Type B pancreatic cell (in vitro differentiated cells): ENCODE measurements at regions not wholly inside any gene's neighbourhood (a gene's known extent, or its start where the extent isn't known, plus 50 kb on each side); places are given as distances from the start of the nearest gene placed in this dataset.

Experiments
- DNase-seq: peaks from one replicate; pipeline ENCODE4 v3.0.0; 2021; ENCODE audit warnings: mixed read lengths; ENCODE audit not compliant: unreplicated experiment; ENCODE audit errors: extremely low spot score
- H3K27ac Mint-ChIP-seq: 2 replicates; pipeline ENCODE4 v1.8.0; 2021; ENCODE audit warnings: mild to moderate bottlenecking, mixed read lengths
- H3K27me3 Mint-ChIP-seq: 2 replicates; pipeline ENCODE4 v1.8.0; 2021; ENCODE audit warnings: mixed read lengths
- H3K36me3 Mint-ChIP-seq: 2 replicates; pipeline ENCODE4 v1.8.0; 2021; ENCODE audit warnings: mixed read lengths
- H3K4me1 Mint-ChIP-seq: one replicate; pipeline ENCODE4 v1.8.0; 2021; ENCODE audit warnings: mixed read lengths; ENCODE audit not compliant: unreplicated experiment
- H3K4me3 Mint-ChIP-seq: 2 replicates; pipeline ENCODE4 v1.8.0; 2021; ENCODE audit warnings: mild to moderate bottlenecking, mixed read lengths
- H3K9me3 Mint-ChIP-seq: 2 replicates; pipeline ENCODE4 v1.8.0; 2021; ENCODE audit warnings: mixed read lengths
- TF ChIP-seq, protein P1 (sequence below): fragments of 200-600 bp; sonication (generic); conservative IDR thresholded peaks from 2 replicates; pipeline ENCODE4 v1.5.0; 2021; ENCODE audit warnings: antibody characterized with exemption, mild to moderate bottlenecking

DNA sequence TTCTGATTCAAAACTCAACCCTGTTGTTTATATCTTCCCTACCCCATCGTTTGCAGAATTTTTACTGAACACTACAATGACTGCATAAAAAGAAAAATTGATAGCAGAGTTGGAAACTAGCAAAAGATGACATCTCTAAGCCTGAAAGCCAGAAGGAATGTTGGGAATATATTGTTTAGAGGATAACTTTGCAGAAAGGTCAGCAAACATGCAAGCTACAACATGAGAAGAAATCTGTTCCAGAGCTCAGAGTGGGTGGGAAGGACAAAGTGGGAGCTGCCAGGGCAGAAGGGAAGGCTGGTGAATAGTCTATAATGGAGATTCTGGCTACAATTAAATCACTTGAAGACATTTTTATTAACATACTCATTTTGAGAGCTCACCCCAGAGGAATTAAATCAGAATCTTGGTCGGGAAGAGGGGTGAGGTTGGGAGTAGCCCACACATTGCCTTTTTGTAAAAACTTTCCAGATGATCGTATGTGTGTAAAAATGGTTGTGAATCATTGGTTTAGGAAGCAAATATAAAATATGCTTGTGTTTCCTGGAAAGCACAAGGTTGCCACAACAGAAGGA lies 574.8 kb downstream of the FLRT2 start:
- H3K4me3 Mint-ChIP-seq: no peak overlapping the region
- H3K36me3 Mint-ChIP-seq: no peaks in the 10 kb centered on the region
- no peak for DNase-seq
- no peak overlapping the region for H3K27ac Mint-ChIP-seq
- TF ChIP-seq, protein P1, sequence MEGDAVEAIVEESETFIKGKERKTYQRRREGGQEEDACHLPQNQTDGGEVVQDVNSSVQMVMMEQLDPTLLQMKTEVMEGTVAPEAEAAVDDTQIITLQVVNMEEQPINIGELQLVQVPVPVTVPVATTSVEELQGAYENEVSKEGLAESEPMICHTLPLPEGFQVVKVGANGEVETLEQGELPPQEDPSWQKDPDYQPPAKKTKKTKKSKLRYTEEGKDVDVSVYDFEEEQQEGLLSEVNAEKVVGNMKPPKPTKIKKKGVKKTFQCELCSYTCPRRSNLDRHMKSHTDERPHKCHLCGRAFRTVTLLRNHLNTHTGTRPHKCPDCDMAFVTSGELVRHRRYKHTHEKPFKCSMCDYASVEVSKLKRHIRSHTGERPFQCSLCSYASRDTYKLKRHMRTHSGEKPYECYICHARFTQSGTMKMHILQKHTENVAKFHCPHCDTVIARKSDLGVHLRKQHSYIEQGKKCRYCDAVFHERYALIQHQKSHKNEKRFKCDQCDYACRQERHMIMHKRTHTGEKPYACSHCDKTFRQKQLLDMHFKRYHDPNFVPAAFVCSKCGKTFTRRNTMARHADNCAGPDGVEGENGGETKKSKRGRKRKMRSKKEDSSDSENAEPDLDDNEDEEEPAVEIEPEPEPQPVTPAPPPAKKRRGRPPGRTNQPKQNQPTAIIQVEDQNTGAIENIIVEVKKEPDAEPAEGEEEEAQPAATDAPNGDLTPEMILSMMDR: no peak
- no peaks in the 10 kb centered on the region for H3K27me3 Mint-ChIP-seq
- H3K9me3 Mint-ChIP-seq: no peaks in the 10 kb centered on the region
- no peaks in the 10 kb centered on the region for H3K4me1 Mint-ChIP-seq

DNA sequence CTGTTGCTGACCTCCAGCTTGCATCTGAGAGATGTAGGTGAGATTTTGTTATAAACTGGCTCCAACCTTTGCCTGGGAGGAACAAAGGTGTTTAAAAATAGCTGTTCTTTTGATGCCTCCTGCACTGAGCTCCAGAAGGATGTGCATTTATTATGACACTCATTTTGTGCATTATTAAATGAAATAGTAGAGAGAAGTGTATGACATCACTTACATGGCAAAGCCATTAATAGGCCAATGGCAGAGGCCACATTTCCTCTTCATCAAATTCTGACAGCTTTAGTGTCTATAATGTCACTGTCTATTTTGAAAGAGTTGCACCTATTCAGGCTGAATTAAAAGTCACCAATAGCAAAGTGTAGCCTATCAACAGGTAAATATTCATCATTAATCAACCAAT lies 564.6 kb downstream of the FLRT2 start:
- TF ChIP-seq, protein P1: no peak
- no peak for DNase-seq
- no peak overlapping the region for H3K4me3 Mint-ChIP-seq
- H3K4me1 Mint-ChIP-seq: no peaks in the 10 kb centered on the region
- no peak overlapping the region for H3K27ac Mint-ChIP-seq
- H3K27me3 Mint-ChIP-seq: no peaks in the 10 kb centered on the region
- H3K36me3 Mint-ChIP-seq: no peaks in the 10 kb centered on the region
- peaks cover 3% of the 10 kb centered on the region for H3K9me3 Mint-ChIP-seq

GRCh38 chr14:86091811-86092210 lies 561.9 kb downstream of the FLRT2 start:
- Mint-ChIP-seq H3K27ac (no peak overlapping the region), H3K36me3 (no peaks in the 10 kb centered on the region), H3K9me3 (peaks cover 3% of the 10 kb centered on the region), H3K4me3 (no peak overlapping the region), H3K4me1 (peaks cover 12% of the 10 kb centered on the region), H3K27me3 (no peaks in the 10 kb centered on the region)
- TF ChIP-seq, protein P1: no peak
- DNase-seq: no peak

DNA sequence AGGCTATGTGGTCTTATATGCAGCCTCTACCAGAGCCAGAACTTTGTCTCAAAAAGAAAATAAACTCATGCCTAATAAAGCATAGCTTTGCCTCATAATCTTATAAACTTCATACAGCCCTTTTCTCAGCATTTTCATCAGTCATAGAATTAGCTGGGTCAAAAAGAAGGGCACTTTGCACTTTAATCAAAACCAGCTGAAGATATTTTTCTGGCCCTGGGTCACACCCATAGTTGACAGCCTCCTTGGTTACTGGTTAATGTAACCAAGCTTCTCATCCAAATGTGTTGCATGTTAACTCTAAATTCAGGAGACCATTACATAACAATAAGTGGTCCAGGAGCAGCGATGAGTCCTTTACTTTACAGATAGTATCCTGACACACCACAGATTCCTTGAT lies 558.2 kb downstream of the FLRT2 start:
- Mint-ChIP-seq H3K27me3 (no peaks in the 10 kb centered on the region), H3K36me3 (no peaks in the 10 kb centered on the region), H3K9me3 (no peaks in the 10 kb centered on the region), H3K27ac (no peak overlapping the region), H3K4me3 (no peak overlapping the region), H3K4me1 (peaks cover 18% of the 10 kb centered on the region)
- no peak for DNase-seq
- TF ChIP-seq, protein P1: no peak

GRCh38 chr14:86087377-86087776 lies 557.4 kb downstream of the FLRT2 start:
- H3K36me3 Mint-ChIP-seq: no peaks in the 10 kb centered on the region
- no peak overlapping the region for H3K27ac Mint-ChIP-seq
- no peak overlapping the region for H3K4me3 Mint-ChIP-seq
- H3K4me1 Mint-ChIP-seq: peaks cover 18% of the 10 kb centered on the region
- no peaks in the 10 kb centered on the region for H3K27me3 Mint-ChIP-seq
- no peak for DNase-seq
- no peaks in the 10 kb centered on the region for H3K9me3 Mint-ChIP-seq
- TF ChIP-seq, protein P1: no peak

DNA sequence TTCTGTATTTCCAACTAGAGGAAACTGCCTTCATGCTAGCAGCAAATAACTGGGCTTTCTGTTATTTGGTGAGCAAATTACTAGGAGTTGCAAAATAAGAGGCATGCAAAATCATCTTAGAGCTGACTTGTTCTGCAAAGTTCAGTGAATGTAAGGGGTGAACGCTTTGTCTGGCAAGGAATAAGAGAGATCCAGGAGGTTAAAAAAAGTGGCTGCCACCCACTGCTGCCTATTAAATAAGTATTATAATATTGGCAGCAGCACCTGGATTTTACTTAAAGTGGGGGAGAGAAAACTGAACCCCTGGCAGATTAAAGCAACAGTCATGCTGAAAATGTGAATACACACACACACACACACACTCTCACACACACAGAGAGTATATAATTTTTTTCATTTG lies 557.0 kb downstream of the FLRT2 start:
- peaks cover 18% of the 10 kb centered on the region for H3K4me1 Mint-ChIP-seq
- H3K36me3 Mint-ChIP-seq: no peaks in the 10 kb centered on the region
- no peak for DNase-seq
- no peak overlapping the region for H3K27ac Mint-ChIP-seq
- peaks cover under 1% of the 10 kb centered on the region for H3K9me3 Mint-ChIP-seq
- TF ChIP-seq, protein P1: no peak
- H3K4me3 Mint-ChIP-seq: no peak overlapping the region
- no peaks in the 10 kb centered on the region for H3K27me3 Mint-ChIP-seq
